GM12892 (cell line): ENCODE measurements at regions not wholly inside any gene's neighbourhood (a gene's known extent, or its start where the extent isn't known, plus 50 kb on each side); places are given as distances from the start of the nearest gene placed in this dataset.
"Not testable (repeated sequence)": the region's sequence is repeated elsewhere in the genome, so short reads cannot be mapped to it uniquely, and the experiment has no call there.

ENCODE experiments used
- DNase-seq: peaks from one replicate; pipeline ENCODE4 v3.0.0; 2011; ENCODE audit not compliant: insufficient read length
- FAIRE-seq: peaks from 2 replicates; lab custom pipeline; 2011; peaks lifted over from hg19 to GRCh38; lab: Jason Lieb, UNC
- POLR2A ChIP-seq: IDR thresholded peaks from 2 replicates; pipeline ENCODE4 v1.6.1; 2011; ENCODE audit warnings: low read depth, low read length, control low read depth
- POLR2AphosphoS5 ChIP-seq: IDR thresholded peaks from 2 replicates; pipeline ENCODE4 v1.6.1; 2011; ENCODE audit warnings: low read depth, low read length, control low read depth
- TAF1 ChIP-seq: IDR thresholded peaks from 2 replicates; pipeline ENCODE4 v1.6.1; 2011; ENCODE audit warnings: low read depth, mild to moderate bottlenecking, control low read depth, low read length, borderline replicate concordance

DNA sequence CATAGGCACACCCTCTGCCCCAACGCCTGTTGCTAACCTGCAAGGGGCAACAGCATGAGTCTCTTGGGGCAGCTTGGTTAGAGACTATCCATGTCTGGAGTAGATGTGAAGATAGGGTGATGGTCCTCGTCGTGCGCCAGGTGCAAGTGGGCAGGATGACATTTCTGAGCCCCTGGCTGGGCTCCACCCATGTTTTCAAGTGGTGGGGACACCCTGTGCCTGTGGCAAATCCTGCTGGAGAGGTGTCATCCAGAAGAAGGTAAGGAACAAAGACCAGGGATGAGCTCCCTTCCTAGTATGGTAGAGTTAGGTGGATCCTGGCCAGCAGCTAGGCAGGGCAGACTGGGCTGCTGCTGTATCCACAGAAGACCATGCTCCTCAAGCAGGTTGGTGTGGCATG lies 152.6 kb downstream of the ABHD5 start:
- DNase-seq (no peak), FAIRE-seq (no peak)
- TF ChIP-seq POLR2AphosphoS5, result no peak
- TF ChIP-seq TAF1, result no peak
- no peak for TF ChIP-seq POLR2A

DNA sequence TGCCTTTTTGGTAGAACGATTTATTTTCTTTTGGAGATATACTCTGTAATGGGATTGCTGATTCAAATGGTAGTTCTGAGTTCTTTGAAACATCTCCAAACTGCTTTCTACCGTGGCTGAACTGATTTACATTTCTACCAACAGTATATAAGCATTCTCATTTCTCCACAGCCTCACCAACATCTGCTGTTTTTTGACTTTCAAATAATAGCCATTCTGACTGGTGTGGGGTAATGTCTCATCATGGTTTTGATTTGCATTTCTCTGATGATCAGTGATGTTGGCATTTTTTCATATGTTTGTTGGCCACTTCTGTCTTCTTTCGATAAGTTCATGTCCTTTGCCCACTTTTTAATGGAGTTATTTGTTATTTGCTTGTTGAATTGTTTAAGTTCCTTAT lies 154.0 kb downstream of the ABHD5 start:
- no peak for DNase-seq
- TF ChIP-seq POLR2A (no peak), TAF1 (no peak), POLR2AphosphoS5 (no peak)
- no peak for FAIRE-seq

DNA sequence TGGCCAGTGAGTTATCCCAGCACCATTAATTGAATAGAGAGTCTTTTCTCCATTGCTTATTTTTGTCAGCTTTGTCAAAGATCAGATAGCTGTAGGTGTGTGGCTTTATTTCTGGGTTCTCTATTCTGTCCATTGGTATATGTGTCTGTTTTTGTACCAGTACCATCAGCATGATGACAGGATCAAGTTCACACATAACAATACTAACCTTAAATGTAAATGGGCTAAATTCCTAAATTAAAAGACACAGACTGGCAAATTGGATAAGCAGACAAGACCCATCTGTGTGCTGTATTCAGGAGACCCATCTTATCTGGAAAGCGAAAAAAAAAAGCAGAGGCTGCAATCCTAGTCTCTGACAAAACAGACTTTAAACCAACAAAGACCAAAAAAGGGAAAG lies 154.8 kb downstream of the ABHD5 start:
- DNase-seq, FAIRE-seq: not testable (repeated sequence)

DNA sequence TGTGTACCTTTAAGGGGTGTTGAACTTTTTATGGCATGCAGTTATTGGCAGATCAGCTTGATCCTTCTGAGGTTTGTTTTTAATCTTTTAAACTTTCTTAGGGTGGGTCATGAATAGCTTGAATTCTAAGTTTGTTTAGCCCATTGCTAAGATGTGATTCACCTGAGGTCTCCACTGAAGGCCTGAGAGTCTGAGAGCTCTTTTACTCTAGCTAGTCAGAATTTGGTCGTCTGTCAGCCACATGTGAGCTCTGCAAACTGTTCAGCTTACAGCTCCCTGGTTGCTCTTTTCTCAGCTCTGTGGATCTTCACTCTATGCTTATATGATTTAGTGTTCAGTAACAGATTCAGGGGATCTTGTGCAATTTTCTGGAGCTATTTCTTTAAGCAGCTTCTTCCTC lies 161.3 kb downstream of the ABHD5 start:
- no peak for TF ChIP-seq POLR2AphosphoS5
- no peak for TF ChIP-seq TAF1
- no peak for TF ChIP-seq POLR2A
- DNase-seq (no peak), FAIRE-seq (no peak)

DNA sequence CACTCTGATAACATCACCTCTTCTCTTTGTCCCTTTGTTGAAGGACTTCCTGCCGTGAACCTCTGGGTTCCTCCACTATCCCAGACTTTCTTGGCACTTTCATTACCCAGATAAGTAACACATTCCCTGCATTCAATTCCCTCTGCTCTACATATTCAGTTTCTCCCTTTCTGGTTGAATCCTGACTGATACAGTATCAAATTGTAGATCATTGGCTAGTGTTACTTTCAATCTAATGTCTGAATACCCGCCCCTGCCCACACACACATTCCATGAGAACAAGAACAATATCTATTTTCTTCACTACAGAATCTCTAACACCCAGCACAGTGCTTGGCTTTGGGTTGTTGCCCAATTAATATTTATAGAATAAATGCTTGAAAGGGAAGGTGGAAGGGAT lies 163.5 kb downstream of the ABHD5 start:
- TF ChIP-seq POLR2AphosphoS5 (no peak), POLR2A (no peak), TAF1 (no peak)
- FAIRE-seq (no peak), DNase-seq (no peak)

DNA sequence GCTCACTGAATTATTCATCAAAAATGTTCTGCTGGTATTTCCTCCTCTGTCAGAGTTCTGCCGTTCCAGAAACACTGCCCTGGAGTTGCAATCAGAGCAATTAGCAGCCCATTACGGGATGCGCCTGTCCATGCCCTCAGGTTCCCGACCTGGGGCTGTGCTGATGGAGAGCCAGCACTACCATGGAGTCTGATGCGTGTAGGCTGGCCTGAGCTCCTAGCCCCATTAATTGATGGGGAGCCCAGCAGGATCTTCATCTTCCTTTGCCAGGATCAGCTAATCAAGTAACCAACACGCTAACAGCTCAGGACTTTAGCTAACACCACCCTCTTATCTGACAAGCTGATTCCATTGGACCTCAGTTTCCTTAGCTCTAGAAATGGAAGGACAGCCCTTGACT lies 164.2 kb downstream of the ABHD5 start:
- DNase-seq (no peak), FAIRE-seq (no peak)
- TF ChIP-seq POLR2A (no peak), TAF1 (no peak), POLR2AphosphoS5 (no peak)

DNA sequence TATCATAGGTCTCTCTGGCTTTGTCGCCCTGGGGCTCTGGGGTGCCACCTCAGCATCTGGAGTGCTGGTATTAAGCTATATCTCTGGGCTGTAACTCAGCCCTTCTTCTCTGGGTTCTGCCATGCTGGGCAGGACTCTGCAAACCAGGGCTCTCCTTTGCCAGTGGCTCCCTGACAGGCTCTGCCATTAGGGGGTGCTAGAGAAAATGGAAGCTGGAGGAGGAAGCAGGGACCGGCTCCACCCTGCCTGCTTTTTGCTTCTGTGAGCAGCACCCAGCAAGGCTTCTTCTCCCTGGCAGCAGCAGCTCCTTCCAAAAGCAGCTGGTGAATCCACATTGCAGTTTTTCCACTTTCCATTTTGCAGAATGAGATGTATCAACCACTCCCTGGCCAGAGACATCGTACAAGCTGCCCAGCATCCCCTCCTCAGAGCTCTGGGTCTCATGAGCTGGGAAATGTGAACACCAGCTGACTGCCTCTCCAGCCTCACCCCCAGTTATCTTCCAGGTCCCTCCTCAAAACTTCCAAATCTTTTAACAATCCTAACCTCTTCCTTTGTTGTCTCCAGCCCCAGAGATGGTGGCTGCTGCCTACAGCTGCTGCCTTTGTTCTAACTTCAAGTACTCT lies 165.0 kb downstream of the ABHD5 start:
- TF ChIP-seq POLR2AphosphoS5 (no peak), POLR2A (no peak), TAF1 (no peak)
- FAIRE-seq (no peak), DNase-seq (no peak)

DNA sequence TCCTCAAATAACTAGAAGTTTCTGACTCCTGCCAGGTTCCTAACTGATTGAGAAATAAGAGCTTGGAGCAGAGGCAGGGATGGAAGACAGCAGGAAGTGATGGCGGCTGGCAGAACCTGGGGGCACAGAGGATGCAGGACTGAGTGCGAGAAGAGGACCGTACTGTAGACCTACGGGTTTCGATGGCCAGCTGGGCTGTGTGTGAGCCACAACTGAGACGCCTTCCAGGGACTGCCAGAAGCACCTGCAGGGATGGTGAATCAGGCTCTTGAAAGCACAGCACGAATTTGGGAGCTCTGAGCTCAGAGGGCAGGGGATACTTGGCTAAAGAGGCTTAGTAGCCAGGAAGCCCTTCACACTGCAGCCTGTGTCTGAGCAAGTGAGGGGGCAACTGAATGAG lies 165.6 kb downstream of the ABHD5 start:
- DNase-seq (no peak), FAIRE-seq (no peak)
- TF ChIP-seq TAF1, result no peak
- TF ChIP-seq POLR2A, result no peak
- TF ChIP-seq POLR2AphosphoS5, result no peak

DNA sequence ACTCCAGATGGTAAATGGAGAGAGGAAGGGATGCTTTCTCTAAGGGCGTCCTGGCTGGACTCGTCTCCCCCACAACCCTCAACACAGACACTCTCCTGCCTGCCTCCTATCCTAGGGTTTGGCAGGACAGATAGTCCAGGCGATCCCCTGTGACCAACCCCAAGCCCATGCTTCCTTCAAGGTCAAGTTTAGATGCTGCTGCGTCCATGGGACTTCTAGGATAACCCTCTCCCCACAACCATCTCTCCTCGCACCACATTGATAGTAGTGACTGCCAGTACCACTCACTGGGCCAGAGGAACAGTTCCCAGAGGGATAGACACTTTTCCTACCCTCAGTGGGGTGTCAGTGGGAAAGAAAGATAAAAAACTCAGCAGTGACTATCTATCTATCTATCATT lies 166.0 kb downstream of the ABHD5 start:
- DNase-seq (no peak), FAIRE-seq (no peak)
- TF ChIP-seq TAF1 (no peak), POLR2A (no peak), POLR2AphosphoS5 (no peak)

DNA sequence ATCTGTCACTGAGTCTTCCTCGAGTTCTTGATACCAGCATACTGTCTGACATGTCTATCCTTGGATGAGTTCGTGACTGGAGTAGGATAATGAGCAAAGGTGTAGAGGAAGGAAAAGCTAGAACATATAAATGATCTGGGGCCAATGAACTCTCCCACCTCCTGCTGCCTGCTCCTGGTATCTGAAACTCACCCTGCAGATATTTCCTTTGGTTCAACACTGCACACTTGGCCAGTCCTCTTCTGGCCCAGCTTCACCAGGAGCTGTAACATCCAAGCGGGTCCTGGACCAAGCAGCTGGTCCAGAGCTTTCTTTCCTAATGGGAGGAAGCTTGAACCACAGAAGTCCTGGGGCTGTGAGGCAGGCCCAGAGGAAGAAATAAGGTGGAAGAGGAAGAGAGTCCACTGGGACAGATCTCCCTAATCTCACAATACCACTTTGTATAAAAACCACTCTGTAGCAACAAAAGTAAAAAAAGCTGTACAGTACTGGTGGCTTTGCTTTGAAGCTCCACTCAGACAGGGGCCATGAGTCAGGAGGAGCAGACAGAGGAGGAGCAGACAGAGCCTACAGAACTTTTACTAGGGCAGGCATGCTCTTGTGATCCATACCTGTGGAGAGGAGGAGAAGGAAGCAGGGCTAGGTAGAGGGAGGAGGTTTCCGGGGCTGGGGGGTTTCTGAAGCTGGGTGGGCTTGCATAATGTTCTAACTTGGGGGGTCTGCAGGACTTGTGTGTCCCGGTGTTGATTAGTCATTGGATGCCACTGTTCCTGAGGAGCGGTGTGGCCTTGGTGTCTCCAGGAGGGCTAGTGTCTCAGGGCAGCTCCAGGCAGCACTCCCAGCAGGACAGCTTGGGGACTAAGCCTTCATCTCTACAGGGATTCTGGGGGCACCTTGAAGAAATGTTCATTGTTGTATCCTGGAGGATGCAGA lies 166.9 kb downstream of the ABHD5 start:
- no peak for DNase-seq
- FAIRE-seq, result no peak
- no peak for TF ChIP-seq POLR2A
- no peak for TF ChIP-seq TAF1
- no peak for TF ChIP-seq POLR2AphosphoS5

DNA sequence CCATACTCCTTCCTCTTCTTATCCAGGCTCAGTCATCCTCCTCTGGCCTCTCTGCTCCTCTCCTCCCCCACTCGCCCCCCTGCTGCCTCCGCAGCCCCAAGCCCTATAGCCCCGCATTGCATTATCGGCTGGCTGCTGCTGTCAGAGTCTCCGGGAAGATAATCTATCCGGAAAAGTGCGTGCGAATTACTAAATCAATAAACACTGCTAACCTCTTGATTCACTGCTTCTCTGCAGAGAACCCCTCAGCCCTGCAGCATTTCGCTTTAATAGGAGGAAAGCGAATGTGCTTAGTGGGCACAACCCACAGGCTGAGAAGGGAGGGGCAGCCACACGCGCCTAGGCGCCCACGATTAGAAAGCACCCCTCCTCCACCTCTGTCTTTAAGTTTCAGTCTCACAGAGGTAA lies 167.6 kb downstream of the ABHD5 start:
- FAIRE-seq, result no peak
- DNase-seq, result no peak
- no peak for TF ChIP-seq TAF1
- no peak for TF ChIP-seq POLR2A
- no peak for TF ChIP-seq POLR2AphosphoS5

DNA sequence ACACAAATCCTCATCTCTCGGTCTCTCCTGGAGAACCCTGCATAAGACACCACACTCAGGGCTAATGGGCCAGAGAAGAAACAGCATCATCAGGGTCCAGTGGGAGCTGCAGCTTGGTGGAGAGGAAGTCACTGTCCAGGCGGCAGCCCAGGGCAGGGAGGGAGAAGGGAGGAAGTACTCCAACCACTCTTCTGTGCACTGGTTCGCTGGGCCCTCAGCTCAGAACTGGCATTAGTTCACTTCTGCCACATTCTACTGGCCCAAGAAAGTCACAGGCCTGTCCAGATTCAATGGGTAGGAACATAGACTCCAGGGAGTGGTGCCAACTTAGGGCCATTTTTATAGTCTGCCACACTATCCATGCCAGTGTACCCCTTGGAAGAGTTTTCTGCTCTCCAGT lies 169.0 kb downstream of the ABHD5 start:
- FAIRE-seq (no peak), DNase-seq (no peak)
- TF ChIP-seq POLR2A (no peak), TAF1 (no peak), POLR2AphosphoS5 (no peak)
